Islet of Langerhans (tissue), 1 donor: ENCODE measurements at regions not wholly inside any gene's neighbourhood (a gene's known extent, or its start where the extent isn't known, plus 50 kb on each side); places are given as distances from the start of the nearest gene placed in this dataset.
"Not testable (repeated sequence)": the region's sequence is repeated elsewhere in the genome, so short reads cannot be mapped to it uniquely, and the experiment has no call there.

Experiments
- FAIRE-seq: peaks from one replicate; lab custom pipeline; 2011; peaks lifted over from hg19 to GRCh38; lab: Jason Lieb, UNC

GRCh38 chr1:60716472-60716871, 365.9 kb upstream of the NFIA start:
- FAIRE-seq: no peak

- no peak for FAIRE-seq
Measured at GRCh38 chr1:60715970-60716369, 366.4 kb upstream of the NFIA start.

GRCh38 chr1:60709426-60709825, 372.9 kb upstream of the NFIA start:
- no peak for FAIRE-seq

- no peak for FAIRE-seq
Measured at GRCh38 chr1:60705026-60705425, 377.3 kb upstream of the NFIA start.

GRCh38 chr1:60703155-60703554, 379.2 kb upstream of the NFIA start:
- FAIRE-seq: no peak

GRCh38 chr1:60699325-60699724, 383.0 kb upstream of the NFIA start:
- no peak for FAIRE-seq

GRCh38 chr1:60697204-60697994, 385.0 kb upstream of the NFIA start:
- FAIRE-seq: no peak

GRCh38 chr1:60696512-60696911, 385.8 kb upstream of the NFIA start:
- no peak for FAIRE-seq

- no peak for FAIRE-seq
Measured at GRCh38 chr1:60695716-60696171, 386.6 kb upstream of the NFIA start.

GRCh38 chr1:60694980-60695379, 387.4 kb upstream of the NFIA start:
- FAIRE-seq: no peak

GRCh38 chr1:60692031-60692430, 390.3 kb upstream of the NFIA start:
- no peak for FAIRE-seq

- FAIRE-seq: not testable (repeated sequence)
Measured at GRCh38 chr1:60688221-60688620, 394.1 kb upstream of the NFIA start.

GRCh38 chr1:60681095-60681860, 401.1 kb upstream of the NFIA start:
- FAIRE-seq: no peak

GRCh38 chr1:60679524-60680375, 402.6 kb upstream of the NFIA start:
- FAIRE-seq: no peak

GRCh38 chr1:60678802-60679201, 403.6 kb upstream of the NFIA start:
- FAIRE-seq: no peak

GRCh38 chr1:60678391-60678790, 404.0 kb upstream of the NFIA start:
- FAIRE-seq: no peak

GRCh38 chr1:60672449-60672848, 409.9 kb upstream of the NFIA start:
- FAIRE-seq: no peak

GRCh38 chr1:60670302-60670701, 412.1 kb upstream of the NFIA start:
- no peak for FAIRE-seq

- no peak for FAIRE-seq
Measured at GRCh38 chr1:60668585-60668984, 413.8 kb upstream of the NFIA start.

GRCh38 chr1:60665311-60665710, 417.1 kb upstream of the NFIA start:
- no peak for FAIRE-seq

GRCh38 chr1:60664086-60664625, 418.2 kb upstream of the NFIA start:
- no peak for FAIRE-seq

GRCh38 chr1:60662486-60663044, 419.8 kb upstream of the NFIA start:
- no peak for FAIRE-seq
